Peyer's patch (tissue), 4 donors: ENCODE measurements at regions not wholly inside any gene's neighbourhood (a gene's known extent, or its start where the extent isn't known, plus 50 kb on each side); places are given as distances from the start of the nearest gene placed in this dataset.
"Not testable (repeated sequence)": the region's sequence is repeated elsewhere in the genome, so short reads cannot be mapped to it uniquely, and the experiment has no call there.

Experiments
- POLR2A ChIP-seq, 2 donors: fragments of 450-650 bp; IDR thresholded peaks; one replicate each; pipeline ENCODE4 v1.5.1; 2017; ENCODE audit warnings: antibody characterized with exemption in 2 of 2, mild to moderate bottlenecking in 2 of 2, moderate library complexity in 2 of 2
- TF ChIP-seq, protein P1 (sequence below), 6 experiments: fragments of 450-650 bp in 4 of 6; fragments of 200-600 bp in 2 of 6; sonication (generic) in 1 of 6; IDR thresholded peaks; one replicate each; pipeline ENCODE4 v1.5.1; 2017 to 2019; ENCODE audit warnings: antibody characterized with exemption in 6 of 6, mild to moderate bottlenecking in 3 of 6, moderate library complexity in 1 of 6

DNA sequence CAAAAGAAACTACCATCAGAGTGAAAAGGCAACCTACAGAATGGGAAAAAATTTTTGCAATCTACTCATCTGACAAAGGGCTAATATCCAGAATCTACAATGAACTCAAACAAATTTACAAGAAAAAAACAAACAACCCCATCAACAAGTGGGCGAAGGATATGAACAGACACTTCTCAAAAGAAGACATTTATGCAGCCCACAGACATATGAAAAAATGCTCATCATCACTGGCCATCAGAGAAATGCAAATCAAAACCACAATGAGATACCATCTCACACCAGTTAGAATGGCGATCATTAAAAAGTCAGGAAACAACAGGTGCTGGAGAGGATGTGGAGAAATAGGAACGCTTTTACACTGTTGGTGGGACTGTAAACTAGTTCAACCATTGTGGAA is 83.9 kb downstream of the GEMIN8 start:
- TF ChIP-seq POLR2A (IDR thresholded peaks at IDR 0.05), result not testable (repeated sequence)
- TF ChIP-seq, protein P1, sequence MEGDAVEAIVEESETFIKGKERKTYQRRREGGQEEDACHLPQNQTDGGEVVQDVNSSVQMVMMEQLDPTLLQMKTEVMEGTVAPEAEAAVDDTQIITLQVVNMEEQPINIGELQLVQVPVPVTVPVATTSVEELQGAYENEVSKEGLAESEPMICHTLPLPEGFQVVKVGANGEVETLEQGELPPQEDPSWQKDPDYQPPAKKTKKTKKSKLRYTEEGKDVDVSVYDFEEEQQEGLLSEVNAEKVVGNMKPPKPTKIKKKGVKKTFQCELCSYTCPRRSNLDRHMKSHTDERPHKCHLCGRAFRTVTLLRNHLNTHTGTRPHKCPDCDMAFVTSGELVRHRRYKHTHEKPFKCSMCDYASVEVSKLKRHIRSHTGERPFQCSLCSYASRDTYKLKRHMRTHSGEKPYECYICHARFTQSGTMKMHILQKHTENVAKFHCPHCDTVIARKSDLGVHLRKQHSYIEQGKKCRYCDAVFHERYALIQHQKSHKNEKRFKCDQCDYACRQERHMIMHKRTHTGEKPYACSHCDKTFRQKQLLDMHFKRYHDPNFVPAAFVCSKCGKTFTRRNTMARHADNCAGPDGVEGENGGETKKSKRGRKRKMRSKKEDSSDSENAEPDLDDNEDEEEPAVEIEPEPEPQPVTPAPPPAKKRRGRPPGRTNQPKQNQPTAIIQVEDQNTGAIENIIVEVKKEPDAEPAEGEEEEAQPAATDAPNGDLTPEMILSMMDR (IDR thresholded peaks at IDR 0.05), result not testable (repeated sequence)
